ENCODE measurements at regions not wholly inside any gene's neighbourhood (a gene's known extent, or its start where the extent isn't known, plus 50 kb on each side); places are given as distances from the start of the nearest gene placed in this dataset.

- TF ChIP-seq POLR2A (IDR thresholded peaks at IDR 0.05; ENCODE audit: low read depth, low read length), result no peak
- TF ChIP-seq PAX5 (IDR thresholded peaks at IDR 0.05; ENCODE audit: insufficient read depth, low read length, severe bottlenecking), result no peak
These were observed 451.7 kb downstream of the EFNB2 start for GRCh38 chr13:106083620-106084350.

Measured in GM12891 (cell line).